T47D (cell line): ENCODE measurements at regions not wholly inside any gene's neighbourhood (a gene's known extent, or its start where the extent isn't known, plus 50 kb on each side); places are given as distances from the start of the nearest gene placed in this dataset.

Experiments
- DNase-seq, 2 experiments: peaks; one replicate each; pipeline versions ENCODE4 v3.0.0 to v3.0.0-alpha.2; 2011 to 2012; ENCODE audit warnings: low read depth in 1 of 2, low spot score in 1 of 2
- JUND ChIP-seq: IDR thresholded peaks from 2 replicates; pipeline ENCODE4 v1.6.1; 2012; ENCODE audit warnings: low read depth
- in situ Hi-C: cut with HindIII; loops from 2 replicates; pipeline ENCODE4 v1.10.0; 2016; ENCODE audit warnings: low sequenced_read_pairs, low pct_unique_long_range_greater_than_20kb

GRCh38 chr3:170762064-170762463, 107.9 kb downstream of the RPL22L1 start:
- in situ Hi-C loops = no loop called here
- no peak for TF ChIP-seq JUND
- DNase-seq = no peak

- in situ Hi-C loops = no loop called here
- TF ChIP-seq JUND = no peak
- DNase-seq = no peak
Observed at GRCh38 chr3:170761103-170761502, 108.9 kb downstream of the RPL22L1 start.

DNA sequence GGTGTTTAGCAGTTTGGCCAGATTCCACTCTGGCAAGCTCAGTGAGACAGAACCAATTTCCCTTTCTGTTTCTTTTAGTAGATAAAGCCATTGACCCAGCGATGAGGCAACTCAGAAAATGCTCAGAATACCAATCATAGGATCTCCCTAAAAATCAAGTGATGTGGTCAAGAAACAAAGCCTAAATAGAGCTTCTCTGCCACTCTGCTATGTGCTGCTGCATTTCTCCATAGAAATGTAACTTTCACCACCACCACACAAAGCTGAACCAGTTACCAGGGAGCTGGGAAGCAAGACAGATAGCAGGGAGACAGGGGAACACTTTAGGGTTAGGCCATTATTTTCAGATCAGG, 109.8 kb downstream of the RPL22L1 start:
- DNase-seq = no peak
- in situ Hi-C loops = no loop called here
- TF ChIP-seq JUND = 0 out of 2 replicates have a peak, but pooled peaks have one; percentile 57

DNA sequence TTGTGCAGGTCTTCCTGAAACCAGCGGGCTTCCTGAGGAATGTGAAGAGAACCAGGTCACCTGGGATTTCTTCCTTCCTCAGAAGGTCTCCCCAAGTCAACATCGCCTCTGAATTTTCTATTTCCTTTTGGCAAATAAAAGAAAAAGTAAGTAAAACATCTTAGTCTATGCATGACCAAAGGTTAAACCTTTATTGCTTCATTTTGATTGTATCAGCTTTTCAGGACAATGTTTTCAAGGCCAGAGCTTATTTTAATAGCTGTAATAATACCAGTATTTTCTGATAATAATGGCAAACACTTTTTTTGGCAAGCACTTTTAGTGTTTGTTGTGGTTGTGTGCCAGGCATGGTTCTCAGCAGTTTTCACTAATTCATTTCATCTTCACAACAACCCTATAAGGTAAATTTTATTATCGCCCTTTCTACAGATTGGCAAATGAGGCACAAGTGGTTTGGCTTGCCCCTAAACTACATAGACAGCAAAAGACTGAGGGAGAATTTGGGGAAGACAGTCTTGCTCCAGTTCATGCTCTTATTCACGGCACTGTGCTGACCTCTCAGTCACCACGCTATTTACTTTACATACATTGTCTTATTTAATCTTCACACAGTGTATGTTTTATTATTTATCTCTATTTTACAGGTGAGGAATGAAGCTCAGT, 110.4 kb downstream of the RPL22L1 start:
- in situ Hi-C loops = no loop called here
- TF ChIP-seq JUND = peak; percentile 77
- peak in 1 of 2 experiments; percentile 95 for DNase-seq

DNA sequence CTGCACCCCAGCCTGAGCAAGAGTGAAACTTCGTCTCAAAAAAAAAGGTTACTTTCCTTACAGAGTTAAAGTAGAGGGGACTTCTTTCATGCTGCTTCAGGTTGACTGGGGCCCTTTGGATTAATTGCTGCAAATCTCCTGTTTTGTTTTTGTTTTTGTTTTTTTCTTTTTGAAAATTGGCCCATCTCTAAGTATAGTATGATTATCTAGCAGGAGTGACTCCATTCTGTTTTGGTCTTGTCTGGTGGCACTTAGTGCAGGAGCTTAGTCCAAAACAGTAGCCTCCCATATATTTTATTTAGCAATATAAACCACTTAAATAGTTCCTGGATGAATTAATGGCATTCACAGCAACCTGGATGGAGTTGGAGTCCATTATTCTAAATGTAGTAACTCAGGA, 113.0 kb downstream of the RPL22L1 start:
- no peak for DNase-seq
- no peak for TF ChIP-seq JUND
- in situ Hi-C loops = no loop called here

- in situ Hi-C loops = no loop called here
- TF ChIP-seq JUND = no peak
- no peak for DNase-seq
Observed at GRCh38 chr3:170754311-170754693, 115.7 kb downstream of the RPL22L1 start.

DNA sequence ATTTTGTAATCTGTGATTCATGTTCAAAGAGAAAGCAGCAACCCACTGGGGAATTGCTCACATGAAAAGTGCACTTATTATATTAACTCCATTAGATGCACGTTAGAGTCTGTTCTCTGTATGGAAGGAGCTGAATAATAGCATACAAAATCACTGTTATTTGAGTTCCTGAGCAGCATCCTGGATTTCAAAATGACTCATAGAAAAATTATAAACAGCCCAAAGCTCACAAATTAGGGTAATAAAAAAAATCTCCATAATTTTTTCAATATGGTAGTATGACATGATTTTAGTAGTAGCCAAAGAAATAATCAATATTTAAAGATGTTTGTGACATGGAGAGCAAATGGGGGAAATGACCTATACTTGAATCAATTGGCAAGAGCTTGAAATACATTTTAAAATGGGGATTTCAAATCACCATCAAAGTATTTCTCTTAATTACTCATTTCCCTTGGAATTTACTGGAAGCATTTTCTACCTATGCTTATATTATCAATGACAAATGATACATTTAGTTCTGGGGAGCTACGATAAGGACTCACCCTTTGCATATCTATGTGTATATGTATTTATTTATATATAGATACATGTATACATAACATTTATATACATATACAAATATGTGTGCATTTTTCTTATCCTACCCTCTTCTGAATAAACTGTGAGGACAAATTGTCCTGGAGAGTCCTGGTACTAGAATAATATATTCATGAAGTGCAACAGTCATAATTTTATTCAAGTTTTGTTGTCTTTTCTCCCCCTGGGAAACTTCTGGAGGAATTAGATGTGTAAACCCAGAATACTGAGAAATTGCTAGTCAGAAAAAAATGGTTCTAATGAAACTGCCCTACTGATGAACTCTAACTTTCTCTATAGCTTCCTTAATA, 116.3 kb downstream of the RPL22L1 start:
- no peak for TF ChIP-seq JUND
- no peak for DNase-seq
- in situ Hi-C loops = no loop called here

- 0 out of 2 replicates have a peak, but pooled peaks have one; percentile 7 for TF ChIP-seq JUND
- in situ Hi-C loops = no loop called here
- DNase-seq = peak in 1 of 2 experiments; percentile 33
Observed at GRCh38 chr3:170752571-170753155, 117.3 kb downstream of the RPL22L1 start.

DNA sequence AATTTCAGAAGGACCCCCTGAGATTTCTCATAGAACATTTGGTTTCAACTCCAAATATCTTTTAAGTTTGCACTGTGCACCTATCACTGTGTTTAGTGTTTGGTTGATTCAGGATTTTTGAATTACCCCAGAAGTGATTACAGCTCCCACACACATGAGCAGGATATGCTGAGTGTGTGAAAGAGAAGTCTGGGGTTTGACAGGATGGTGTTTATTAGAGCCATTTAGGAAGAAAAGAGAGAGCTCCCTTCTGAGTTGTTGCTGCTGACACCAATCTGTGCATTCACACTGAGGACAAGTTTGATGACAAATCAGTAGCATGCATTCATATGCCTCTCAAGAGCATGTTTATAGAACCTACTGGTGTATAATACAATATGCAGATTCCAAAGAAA, 118.1 kb downstream of the RPL22L1 start:
- TF ChIP-seq JUND = no peak

DNA sequence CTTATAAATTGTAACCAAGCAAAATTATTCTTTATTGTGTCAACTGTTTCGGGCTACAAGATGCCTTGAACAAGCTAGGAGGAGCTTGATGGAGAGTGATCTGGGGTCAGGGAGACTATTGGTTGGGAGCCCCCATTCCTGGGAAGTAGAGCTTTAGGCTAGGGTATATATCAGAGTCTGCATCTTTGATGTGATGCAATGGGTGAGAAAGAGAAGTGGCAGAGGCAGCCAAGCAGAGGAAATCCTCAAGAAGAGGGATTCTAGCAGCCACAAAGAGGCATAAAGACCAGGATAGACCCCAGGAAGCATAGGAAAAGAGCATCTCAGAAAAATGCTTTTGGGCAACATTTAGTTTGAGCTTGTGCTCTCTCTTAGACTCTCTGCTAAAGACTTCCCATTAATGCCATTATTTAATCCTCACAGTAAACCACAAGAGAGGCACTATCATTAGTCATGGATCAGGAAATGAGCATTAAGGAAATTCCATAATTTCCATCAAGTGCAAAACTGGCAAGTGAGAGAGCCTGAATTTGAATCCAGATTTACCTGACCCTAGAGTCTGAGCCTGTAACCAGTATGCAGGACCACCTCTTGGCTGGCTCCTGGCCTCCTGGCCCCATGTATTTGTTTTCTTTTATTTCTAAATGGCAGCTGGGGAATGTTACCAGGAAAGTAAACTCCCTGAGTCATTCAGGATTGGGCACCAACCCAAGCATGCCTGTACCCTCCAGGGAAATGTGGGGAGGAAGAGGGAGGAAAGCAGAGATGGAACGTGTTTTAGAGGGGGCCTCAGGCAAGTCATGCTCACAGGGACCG, 118.7 kb downstream of the RPL22L1 start:
- in situ Hi-C loops = no loop called here
- DNase-seq = peak; percentile 37 to 92
- TF ChIP-seq JUND = peak; percentile 89

More for the DNA sequence above, 118.1 kb downstream of the RPL22L1 start:
- in situ Hi-C loops = no loop called here
- peak in 1 of 2 experiments; percentile 52 for DNase-seq

- DNase-seq = no peak
- in situ Hi-C loops = no loop called here
- TF ChIP-seq JUND = no peak
Observed at GRCh38 chr3:170750478-170750830, 119.5 kb downstream of the RPL22L1 start.

GRCh38 chr3:170749765-170750477, 120.1 kb downstream of the RPL22L1 start:
- DNase-seq = peak in 1 of 2 experiments; percentile 53
- in situ Hi-C loops = no loop called here
- no peak for TF ChIP-seq JUND
